ENCODE measurements at regions not wholly inside any gene's neighbourhood (a gene's known extent, or its start where the extent isn't known, plus 50 kb on each side); places are given as distances from the start of the nearest gene placed in this dataset.

- no peak overlapping the region for H3K27ac ChIP-seq
- no peaks in the 10 kb centered on the region for H3K36me3 ChIP-seq
- H3K9me3 ChIP-seq = no peaks in the 10 kb centered on the region
- intact Hi-C loops (cut with DNase I; ENCODE audit: low total_unique reads) = no loop called here
- no peak for DNase-seq
- TF ChIP-seq POLR2A (IDR thresholded peaks at IDR 0.05) (no peak), CTCF (IDR thresholded peaks at IDR 0.05) (no peak)
- H3K27me3 ChIP-seq = no peaks in the 10 kb centered on the region
- H3K4me3 ChIP-seq = no peak overlapping the region
- no peaks in the 10 kb centered on the region for H3K4me1 ChIP-seq
Observed at GRCh38 chr4:43867908-43868307, 580.7 kb downstream of the KCTD8 start.

GRCh38 chr4:43875655-43876054, 573.0 kb downstream of the KCTD8 start:
- no peaks in the 10 kb centered on the region for H3K4me1 ChIP-seq
- H3K36me3 ChIP-seq = no peaks in the 10 kb centered on the region
- no peak overlapping the region for H3K27ac ChIP-seq
- H3K9me3 ChIP-seq = no peaks in the 10 kb centered on the region
- no peaks in the 10 kb centered on the region for H3K27me3 ChIP-seq
- H3K4me3 ChIP-seq = no peak overlapping the region
- intact Hi-C loops (cut with DNase I; ENCODE audit: low total_unique reads) = no loop called here
- no peak for TF ChIP-seq POLR2A (IDR thresholded peaks at IDR 0.05)
- TF ChIP-seq CTCF (IDR thresholded peaks at IDR 0.05) = no peak
- no peak for DNase-seq

- H3K4me1 ChIP-seq = no peaks in the 10 kb centered on the region
- H3K4me3 ChIP-seq = no peak overlapping the region
- H3K36me3 ChIP-seq = peaks cover 0 to 3% of the 10 kb centered on the region in 2 donors
- no peak overlapping the region for H3K27ac ChIP-seq
- intact Hi-C loops (cut with DNase I; ENCODE audit: low total_unique reads) = no loop called here
- H3K9me3 ChIP-seq = no peaks in the 10 kb centered on the region
- no peak for DNase-seq
- TF ChIP-seq POLR2A (IDR thresholded peaks at IDR 0.05) = no peak
- no peak for TF ChIP-seq CTCF (IDR thresholded peaks at IDR 0.05)
- H3K27me3 ChIP-seq = no peaks in the 10 kb centered on the region
Observed at GRCh38 chr4:43882470-43882869, 566.1 kb downstream of the KCTD8 start.

- intact Hi-C loops (cut with DNase I; ENCODE audit: low total_unique reads) = no loop called here
- DNase-seq = no peak
- Histone ChIP-seq H3K9me3 (no peaks in the 10 kb centered on the region), H3K27ac (no peak overlapping the region), H3K4me3 (no peak overlapping the region), H3K4me1 (no peaks in the 10 kb centered on the region), H3K36me3 (peaks cover 0 to 3% of the 10 kb centered on the region in 2 donors), H3K27me3 (no peaks in the 10 kb centered on the region)
- TF ChIP-seq CTCF (IDR thresholded peaks at IDR 0.05) (no peak), POLR2A (IDR thresholded peaks at IDR 0.05) (no peak)
Observed at GRCh38 chr4:43886196-43886595, 562.4 kb downstream of the KCTD8 start.

GRCh38 chr4:43898836-43899235, 549.8 kb downstream of the KCTD8 start:
- H3K9me3 ChIP-seq = no peaks in the 10 kb centered on the region
- no peaks in the 10 kb centered on the region for H3K36me3 ChIP-seq
- TF ChIP-seq CTCF (IDR thresholded peaks at IDR 0.05) = no peak
- TF ChIP-seq POLR2A (IDR thresholded peaks at IDR 0.05) = no peak
- no peak for DNase-seq
- H3K27me3 ChIP-seq = no peaks in the 10 kb centered on the region
- H3K27ac ChIP-seq = no peak overlapping the region
- no peak overlapping the region for H3K4me3 ChIP-seq
- H3K4me1 ChIP-seq = no peaks in the 10 kb centered on the region
- intact Hi-C loops (cut with DNase I; ENCODE audit: low total_unique reads) = no loop called here

Data from uterus (tissue), 3 donors.